Caco-2 (cell line): ENCODE measurements at regions not wholly inside any gene's neighbourhood (a gene's known extent, or its start where the extent isn't known, plus 50 kb on each side); places are given as distances from the start of the nearest gene placed in this dataset.

Experiments
- BruUV-seq: library from RNA; stranded (reverse); fragments of 400-500 nt; replicated peaks from 2 replicates; lab custom pipeline; 2021; lab: Mats Ljungman, UMichigan
- CTCF ChIA-PET: fragments of 300-600 bp; sonication (Branson Sonifier 250); formaldehyde crosslinking; loops from one replicate; lab custom pipeline; 2022; ENCODE audit warnings: antibody characterized with exemption; lab: Charles Lee
- POLR2A ChIA-PET: fragments of 300-600 bp; sonication (Branson Sonifier 250); formaldehyde crosslinking; loops from one replicate; lab custom pipeline; 2022; ENCODE audit warnings: antibody characterized with exemption; lab: Charles Lee
- DNase-seq, 2 experiments: peaks; one replicate each; pipeline versions ENCODE4 v3.0.0 to v3.0.0-alpha.2; 2020 to 2022
- H3K27me3 ChIP-seq: replicated peaks from 2 replicates; pipeline ENCODE4 v1.6.0; 2011; ENCODE audit warnings: low read length; ENCODE audit not compliant: control insufficient read depth, insufficient read depth
- H3K36me3 ChIP-seq: 2 replicates; pipeline ENCODE4 v1.5.1; 2011; ENCODE audit warnings: low read length; ENCODE audit not compliant: control insufficient read depth, insufficient read depth
- H3K4me1 ChIP-seq: fragments of 250-450 bp; sonication (Bioruptor Pico); 2 replicates; pipeline ENCODE4 v1.5.1; 2020; ENCODE audit warnings: mild to moderate bottlenecking
- H3K4me3 ChIP-seq: 2 replicates; pipeline ENCODE4 v1.5.1; 2011; ENCODE audit warnings: low read depth, mild to moderate bottlenecking, control low read depth, low read length
- H3K9me3 ChIP-seq: fragments of 250-450 bp; sonication (Bioruptor Pico); 2 replicates; pipeline ENCODE4 v1.5.1; 2020; ENCODE audit warnings: mild to moderate bottlenecking, moderate library complexity
- H3K27ac Mint-ChIP-seq: one replicate; pipeline ENCODE4 v1.8.0; 2022; ENCODE audit warnings: mixed read lengths; ENCODE audit not compliant: unreplicated experiment
- H3K27me3 Mint-ChIP-seq: one replicate; pipeline ENCODE4 v1.8.0; 2022; ENCODE audit warnings: mixed read lengths; ENCODE audit not compliant: insufficient read depth, unreplicated experiment
- H3K36me3 Mint-ChIP-seq: one replicate; pipeline ENCODE4 v1.8.0; 2022; ENCODE audit warnings: mild to moderate bottlenecking, mixed read lengths; ENCODE audit not compliant: insufficient read depth, unreplicated experiment
- H3K4me1 Mint-ChIP-seq: one replicate; pipeline ENCODE4 v1.8.0; 2022; ENCODE audit warnings: low read depth, mixed read lengths; ENCODE audit not compliant: unreplicated experiment
- H3K4me3 Mint-ChIP-seq: one replicate; pipeline ENCODE4 v1.8.0; 2022; ENCODE audit warnings: mild to moderate bottlenecking, moderate library complexity, mixed read lengths; ENCODE audit not compliant: unreplicated experiment
- H3K9me3 Mint-ChIP-seq: one replicate; pipeline ENCODE4 v1.8.0; 2022; ENCODE audit warnings: mixed read lengths; ENCODE audit not compliant: unreplicated experiment
- CTCF ChIP-seq, 2 experiments: fragments of 200-600 bp in 1 of 2; IDR thresholded peaks; 1 replicate in 1 of 2; 2 replicates in 1 of 2; pipeline versions ENCODE4 v1.5.1 to v1.8.0; 2011 to 2022; ENCODE audit warnings: antibody characterized with exemption in 1 of 2, control low read depth in 1 of 2, inconsistent platforms in 1 of 2, low read depth in 1 of 2, low read length in 1 of 2, mild to moderate bottlenecking in 1 of 2, moderate library complexity in 1 of 2; ENCODE audit not compliant: insufficient read depth in 1 of 2, severe bottlenecking in 1 of 2, unreplicated experiment in 1 of 2
- intact Hi-C: fragments of 100-400 bp; cut with micrococcal nuclease; formaldehyde crosslinking; loops from one replicate; pipeline ENCODE4 v1.10.0; 2022; ENCODE audit not compliant: unreplicated experiment

GRCh38 chr2:198917926-198918720 is 539.6 kb downstream of the SATB2 start:
- H3K27me3 Mint-ChIP-seq = no peaks in the 10 kb centered on the region
- ChIA-PET CTCF (no interaction called here), POLR2A (no interaction called here)
- no peak overlapping the region for H3K4me3 Mint-ChIP-seq
- DNase-seq = no peak
- no peaks in the 10 kb centered on the region for H3K4me1 ChIP-seq
- BruUV-seq = no TSS peak
- no peak for TF ChIP-seq CTCF (IDR thresholded peaks at IDR 0.05; ENCODE audit: insufficient read depth in 1 of 2, low read depth in 1 of 2, low read length in 1 of 2, severe bottlenecking in 1 of 2, unreplicated experiment in 1 of 2)
- H3K4me3 ChIP-seq = no peak overlapping the region
- H3K9me3 ChIP-seq = no peaks in the 10 kb centered on the region
- no peaks in the 10 kb centered on the region for H3K4me1 Mint-ChIP-seq
- H3K36me3 Mint-ChIP-seq = no peaks in the 10 kb centered on the region
- H3K27me3 ChIP-seq = no peaks in the 10 kb centered on the region
- intact Hi-C loops = no loop called here
- H3K27ac Mint-ChIP-seq = no peak overlapping the region
- no peaks in the 10 kb centered on the region for H3K9me3 Mint-ChIP-seq
- no peaks in the 10 kb centered on the region for H3K36me3 ChIP-seq

GRCh38 chr2:198917275-198917674 is 540.5 kb downstream of the SATB2 start:
- Mint-ChIP-seq H3K36me3 (no peaks in the 10 kb centered on the region), H3K4me3 (no peak overlapping the region), H3K4me1 (no peaks in the 10 kb centered on the region), H3K27me3 (no peaks in the 10 kb centered on the region), H3K27ac (no peak overlapping the region), H3K9me3 (no peaks in the 10 kb centered on the region)
- Histone ChIP-seq H3K36me3 (no peaks in the 10 kb centered on the region), H3K27me3 (no peaks in the 10 kb centered on the region), H3K4me1 (no peaks in the 10 kb centered on the region), H3K4me3 (no peak overlapping the region), H3K9me3 (no peaks in the 10 kb centered on the region)
- POLR2A ChIA-PET = no interaction called here
- BruUV-seq = no TSS peak
- no peak for DNase-seq
- intact Hi-C loops = no loop called here
- CTCF ChIA-PET = no interaction called here
- no peak for TF ChIP-seq CTCF (IDR thresholded peaks at IDR 0.05; ENCODE audit: insufficient read depth in 1 of 2, low read depth in 1 of 2, low read length in 1 of 2, severe bottlenecking in 1 of 2, unreplicated experiment in 1 of 2)

GRCh38 chr2:198916548-198917080 is 541.1 kb downstream of the SATB2 start:
- H3K27ac Mint-ChIP-seq = no peak overlapping the region
- TF ChIP-seq CTCF (IDR thresholded peaks at IDR 0.05; ENCODE audit: insufficient read depth in 1 of 2, low read depth in 1 of 2, low read length in 1 of 2, severe bottlenecking in 1 of 2, unreplicated experiment in 1 of 2) = no peak
- Histone ChIP-seq H3K27me3 (no peaks in the 10 kb centered on the region), H3K9me3 (no peaks in the 10 kb centered on the region), H3K4me3 (no peak overlapping the region), H3K4me1 (no peaks in the 10 kb centered on the region), H3K36me3 (no peaks in the 10 kb centered on the region)
- no peaks in the 10 kb centered on the region for H3K27me3 Mint-ChIP-seq
- CTCF ChIA-PET = no interaction called here
- no peak overlapping the region for H3K4me3 Mint-ChIP-seq
- no peaks in the 10 kb centered on the region for H3K9me3 Mint-ChIP-seq
- BruUV-seq = no TSS peak
- no peaks in the 10 kb centered on the region for H3K36me3 Mint-ChIP-seq
- POLR2A ChIA-PET = no interaction called here
- DNase-seq = no peak
- H3K4me1 Mint-ChIP-seq = no peaks in the 10 kb centered on the region
- intact Hi-C loops = no loop called here
